ENCODE measurements at regions not wholly inside any gene's neighbourhood (a gene's known extent, or its start where the extent isn't known, plus 50 kb on each side); places are given as distances from the start of the nearest gene placed in this dataset.

DNA sequence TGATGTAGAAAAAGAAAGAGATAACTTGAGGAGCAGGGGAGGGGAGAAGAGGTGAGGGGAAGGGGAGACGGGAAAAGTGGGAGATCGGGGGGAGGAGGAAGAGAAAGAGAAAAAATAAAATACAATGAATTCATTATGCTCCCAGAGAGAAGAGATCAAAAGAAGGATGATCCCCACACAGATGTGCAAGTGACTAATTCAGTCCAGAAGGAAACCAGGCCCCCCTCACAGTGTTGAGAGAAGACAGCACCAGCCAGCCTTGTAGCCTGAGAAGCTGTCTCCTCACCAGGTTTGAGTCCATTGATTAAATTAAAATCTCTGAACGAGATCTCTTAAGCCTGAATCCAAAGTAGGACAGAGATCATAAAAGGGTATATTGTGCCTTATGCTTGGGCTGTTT is 333.7 kb upstream of the NBEA start:
- peaks cover 6 to 8% of the 10 kb centered on the region in 2 donors for H3K9me3 Mint-ChIP-seq
- DNase-seq = no peak
- no peak for ATAC-seq (replicated peaks)

DNA sequence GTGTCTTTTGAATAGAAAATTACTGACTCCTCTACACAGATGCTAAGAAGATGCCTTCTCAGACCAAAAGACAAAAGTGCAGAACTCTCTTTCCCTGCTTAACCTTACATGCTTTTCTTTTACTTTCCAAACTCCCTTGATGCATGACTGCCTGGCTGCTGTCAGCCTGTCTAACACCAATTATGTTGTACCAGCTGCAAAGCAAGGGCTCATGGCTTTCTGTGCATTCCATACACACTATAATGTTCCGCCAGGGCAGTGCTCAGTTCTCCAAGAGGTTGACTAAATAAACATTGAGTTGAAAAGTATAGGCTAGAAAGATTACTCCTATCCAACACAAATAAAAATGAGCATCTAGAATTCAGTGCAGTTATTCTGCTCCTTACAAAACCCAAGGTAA is 330.4 kb upstream of the NBEA start:
- Mint-ChIP-seq H3K27ac (no peak overlapping the region), H3K9me3 (peaks cover 3 to 10% of the 10 kb centered on the region in 2 donors), H3K4me3 (no peak overlapping the region), H3K36me3 (ENCODE audit: insufficient read depth) (no peaks in the 10 kb centered on the region), H3K27me3 (no peaks in the 10 kb centered on the region), H3K4me1 (ENCODE audit: low read depth in 2 of 2) (no peaks in the 10 kb centered on the region)
- no peak for ATAC-seq (replicated peaks)
- no peak for DNase-seq

More for the DNA sequence above, 333.7 kb upstream of the NBEA start:
- H3K36me3 Mint-ChIP-seq (ENCODE audit: insufficient read depth) = no peaks in the 10 kb centered on the region
- H3K27ac Mint-ChIP-seq = no peak overlapping the region
- no peaks in the 10 kb centered on the region for H3K4me1 Mint-ChIP-seq (ENCODE audit: low read depth in 2 of 2)
- H3K4me3 Mint-ChIP-seq = no peak overlapping the region
- no peaks in the 10 kb centered on the region for H3K27me3 Mint-ChIP-seq

DNA sequence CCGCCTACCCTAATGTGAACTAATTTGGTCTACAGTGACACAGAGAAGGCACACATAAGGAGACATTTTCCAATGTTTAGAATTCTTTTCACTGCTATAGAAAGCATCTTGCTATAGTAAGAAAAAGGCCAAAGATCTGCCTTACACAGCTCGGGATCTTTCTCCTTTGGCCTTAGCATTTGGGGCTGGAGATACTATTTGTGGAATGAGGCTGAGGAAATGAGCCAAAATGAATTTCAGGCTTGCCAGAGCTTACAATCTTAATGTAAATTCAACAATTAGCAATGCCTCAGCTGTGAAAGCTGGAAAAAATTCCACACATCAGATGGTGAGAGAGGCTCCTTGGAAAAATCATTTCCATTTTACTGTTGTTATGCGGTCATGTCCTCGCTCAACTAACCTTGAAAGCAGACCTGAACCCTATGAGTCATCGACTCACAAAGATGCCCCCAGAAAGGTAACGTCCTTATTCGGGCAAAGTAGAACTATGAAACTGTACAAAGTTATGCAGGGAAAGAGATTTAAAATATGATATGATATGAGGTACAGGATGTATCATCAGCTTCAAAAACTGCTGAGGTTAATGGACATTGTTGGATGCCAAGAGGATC is 324.5 kb upstream of the NBEA start:
- Mint-ChIP-seq H3K27ac (no peak overlapping the region), H3K36me3 (ENCODE audit: insufficient read depth) (no peaks in the 10 kb centered on the region), H3K4me3 (no peak overlapping the region), H3K4me1 (ENCODE audit: low read depth in 2 of 2) (no peaks in the 10 kb centered on the region), H3K27me3 (no peaks in the 10 kb centered on the region), H3K9me3 (peaks cover 0 to 11% of the 10 kb centered on the region in 2 donors)
- DNase-seq (no peak), ATAC-seq (replicated peaks) (no peak)

DNA sequence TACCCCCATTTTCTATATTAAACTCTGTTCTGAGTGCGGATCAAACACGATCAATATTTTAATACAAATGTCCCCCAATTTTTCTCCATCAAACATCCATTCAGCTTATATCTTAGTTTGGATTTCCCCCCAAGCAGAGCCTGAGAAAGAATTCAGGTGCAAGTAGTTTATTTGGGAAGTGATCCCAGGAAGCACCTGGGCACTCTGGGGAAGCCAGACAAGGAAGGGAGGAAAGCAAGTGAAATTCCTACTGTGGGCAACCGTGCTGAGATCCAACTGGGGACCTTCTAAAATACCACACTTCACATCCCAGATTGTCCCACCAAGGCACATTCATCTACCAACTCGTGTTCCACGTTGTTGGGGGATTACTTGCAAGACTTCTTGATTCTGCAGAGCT is 323.4 kb upstream of the NBEA start:
- no peaks in the 10 kb centered on the region for H3K27me3 Mint-ChIP-seq
- no peak for ATAC-seq (replicated peaks)
- H3K36me3 Mint-ChIP-seq (ENCODE audit: insufficient read depth) = no peaks in the 10 kb centered on the region
- peaks cover 0 to 10% of the 10 kb centered on the region in 2 donors for H3K9me3 Mint-ChIP-seq
- no peaks in the 10 kb centered on the region for H3K4me1 Mint-ChIP-seq (ENCODE audit: low read depth in 2 of 2)
- H3K27ac Mint-ChIP-seq = no peak overlapping the region
- DNase-seq = no peak
- H3K4me3 Mint-ChIP-seq = no peak overlapping the region

DNA sequence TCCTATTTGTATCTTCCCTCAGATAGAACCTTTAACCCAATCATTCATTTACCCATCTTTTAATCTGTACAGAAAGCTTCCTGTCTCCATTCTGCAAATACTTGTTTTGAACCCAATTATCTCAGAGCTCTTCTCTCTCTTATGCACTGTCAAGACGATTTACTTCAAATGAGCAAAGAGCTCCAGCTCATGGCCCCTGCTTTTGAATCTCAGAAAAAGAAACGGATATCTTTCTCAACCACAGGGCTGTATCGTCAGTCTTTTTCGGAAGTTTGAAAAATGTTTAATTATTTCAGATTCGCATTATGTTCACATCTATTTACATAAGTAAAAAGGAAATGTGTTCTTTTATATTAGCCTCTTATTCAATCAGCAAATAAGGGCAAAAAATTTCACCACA is 322.7 kb upstream of the NBEA start:
- Mint-ChIP-seq H3K27ac (no peak overlapping the region), H3K36me3 (ENCODE audit: insufficient read depth) (no peaks in the 10 kb centered on the region), H3K27me3 (no peaks in the 10 kb centered on the region), H3K4me1 (ENCODE audit: low read depth in 2 of 2) (no peaks in the 10 kb centered on the region), H3K4me3 (no peak overlapping the region), H3K9me3 (peaks cover 0 to 10% of the 10 kb centered on the region in 2 donors)
- DNase-seq (no peak), ATAC-seq (replicated peaks) (no peak)

DNA sequence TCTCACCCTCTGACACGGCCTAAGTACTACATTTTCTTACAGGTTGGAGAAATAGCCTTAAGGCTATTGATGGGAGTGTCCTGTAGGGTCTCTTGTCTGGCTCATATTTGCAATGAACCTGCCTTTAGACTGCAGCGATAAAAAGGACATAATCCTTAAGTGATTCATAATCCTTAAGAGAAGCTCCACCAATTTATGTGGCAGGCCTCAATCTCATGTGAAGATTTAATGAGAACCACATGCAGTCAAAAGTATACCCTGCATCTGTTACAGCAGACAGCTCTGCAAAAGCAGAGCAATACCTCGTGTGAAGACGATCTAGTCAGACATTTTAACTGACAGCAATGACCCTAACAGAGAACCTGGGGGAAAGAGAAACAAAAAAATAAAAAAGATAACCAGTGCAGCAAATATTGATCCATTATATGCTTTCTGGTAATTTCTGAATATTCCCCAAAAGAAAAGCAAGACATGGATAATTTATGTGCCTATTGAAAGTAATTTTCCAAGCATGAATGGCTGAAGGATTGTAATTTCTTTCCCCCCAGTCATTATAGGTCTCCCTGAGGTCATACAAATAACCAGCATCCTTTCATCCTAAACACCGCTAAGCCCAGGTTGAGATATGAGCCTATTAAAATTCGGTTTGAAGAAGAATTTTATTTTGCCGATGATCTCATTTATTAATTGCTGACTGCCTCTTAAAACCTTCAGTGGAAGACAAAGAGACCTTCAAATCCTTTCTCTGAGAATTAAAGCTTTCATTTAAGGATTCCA is 321.8 kb upstream of the NBEA start:
- no peaks in the 10 kb centered on the region for H3K4me1 Mint-ChIP-seq (ENCODE audit: low read depth in 2 of 2)
- H3K9me3 Mint-ChIP-seq = peaks cover 0 to 6% of the 10 kb centered on the region in 2 donors
- no peaks in the 10 kb centered on the region for H3K27me3 Mint-ChIP-seq
- no peaks in the 10 kb centered on the region for H3K36me3 Mint-ChIP-seq (ENCODE audit: insufficient read depth)
- H3K4me3 Mint-ChIP-seq = no peak overlapping the region
- ATAC-seq (replicated peaks) (no peak), DNase-seq (no peak)
- H3K27ac Mint-ChIP-seq = no peak overlapping the region

DNA sequence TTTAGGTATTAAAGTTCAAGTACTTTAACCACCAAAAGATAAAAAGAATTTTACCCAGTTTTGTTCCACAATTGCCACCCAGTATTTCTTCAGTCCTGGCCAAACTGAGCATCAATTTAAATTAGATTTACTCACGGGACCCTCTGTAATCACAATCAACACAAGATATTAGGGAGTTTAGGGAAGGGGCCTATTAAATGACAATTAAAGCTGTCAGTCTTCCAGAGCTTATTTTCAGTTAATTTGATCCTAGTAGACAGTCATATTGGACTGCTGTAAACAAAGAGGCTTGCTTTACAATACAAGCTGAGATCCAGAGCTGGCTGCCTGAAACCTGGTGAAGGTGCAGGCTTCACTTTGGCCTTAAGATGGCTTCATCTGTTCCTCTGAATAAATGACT is 321.2 kb upstream of the NBEA start:
- H3K27ac Mint-ChIP-seq = no peak overlapping the region
- H3K4me1 Mint-ChIP-seq (ENCODE audit: low read depth in 2 of 2) = no peaks in the 10 kb centered on the region
- peaks cover 0 to 6% of the 10 kb centered on the region in 2 donors for H3K9me3 Mint-ChIP-seq
- ATAC-seq (replicated peaks) = no peak
- no peak overlapping the region for H3K4me3 Mint-ChIP-seq
- H3K36me3 Mint-ChIP-seq (ENCODE audit: insufficient read depth) = no peaks in the 10 kb centered on the region
- no peak for DNase-seq
- H3K27me3 Mint-ChIP-seq = no peaks in the 10 kb centered on the region

DNA sequence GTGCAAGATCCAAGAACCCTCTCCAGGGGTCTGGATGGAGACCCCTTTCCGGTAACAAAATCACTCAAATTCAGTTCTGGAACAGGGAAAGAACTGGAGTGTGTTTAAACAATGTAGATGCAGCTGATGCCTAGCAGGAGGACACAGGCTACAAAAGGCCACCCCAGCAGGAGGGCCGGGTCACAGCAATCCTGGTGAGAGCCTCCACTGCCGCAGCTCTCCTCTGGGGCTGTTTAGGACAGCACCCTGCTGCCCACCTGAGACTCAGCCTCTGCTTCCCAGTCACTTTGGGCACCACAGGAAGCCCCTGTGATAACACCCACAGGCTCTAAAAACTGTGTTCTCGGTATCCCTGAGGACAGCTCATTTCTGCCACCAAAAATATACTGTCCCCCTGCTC is 318.7 kb upstream of the NBEA start:
- no peak for DNase-seq
- H3K4me3 Mint-ChIP-seq = no peak overlapping the region

DNA sequence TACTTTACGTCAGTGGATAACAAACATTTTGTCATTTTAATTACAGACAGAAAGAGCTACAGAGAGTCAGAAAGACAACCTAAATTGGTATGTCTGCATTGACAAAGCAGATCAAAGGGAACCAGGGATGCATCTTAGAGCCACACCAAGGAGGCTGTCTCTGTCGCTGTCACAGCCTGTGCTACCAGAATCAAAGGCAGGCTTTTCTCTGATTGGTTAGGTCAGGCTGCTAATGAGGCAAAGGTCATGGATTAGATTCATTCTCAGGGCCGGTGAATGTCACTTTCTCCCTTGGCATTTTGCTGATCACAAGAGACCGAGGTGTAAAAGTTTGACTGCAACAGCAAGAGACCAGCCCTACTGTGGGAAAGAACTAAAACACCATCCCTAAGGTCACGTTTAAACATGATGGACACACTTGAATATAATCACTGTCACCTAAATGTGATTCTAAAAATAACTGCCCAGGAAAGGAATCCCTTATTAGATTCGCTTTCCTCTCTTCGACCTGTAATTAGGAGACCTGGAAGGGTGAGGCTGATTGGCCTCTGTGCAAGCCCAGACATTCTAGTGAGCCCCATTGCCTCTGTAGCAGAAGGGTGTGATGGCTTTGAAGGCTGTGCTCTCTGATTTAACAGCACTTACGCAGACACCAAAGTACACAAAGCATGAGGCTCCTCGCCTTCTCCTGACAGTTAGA is 314.4 kb upstream of the NBEA start:
- DNase-seq (no peak), ATAC-seq (replicated peaks) (no peak)
- Mint-ChIP-seq H3K36me3 (ENCODE audit: insufficient read depth) (no peaks in the 10 kb centered on the region), H3K27ac (no peak overlapping the region), H3K4me3 (no peak overlapping the region), H3K27me3 (no peaks in the 10 kb centered on the region), H3K9me3 (peaks cover 0 to 2% of the 10 kb centered on the region in 2 donors), H3K4me1 (ENCODE audit: low read depth in 2 of 2) (no peaks in the 10 kb centered on the region)

More for the DNA sequence above, 318.7 kb upstream of the NBEA start:
- H3K36me3 Mint-ChIP-seq (ENCODE audit: insufficient read depth) = no peaks in the 10 kb centered on the region
- H3K9me3 Mint-ChIP-seq = peaks cover 0 to 6% of the 10 kb centered on the region in 2 donors
- H3K27me3 Mint-ChIP-seq = no peaks in the 10 kb centered on the region
- ATAC-seq (replicated peaks) = no peak
- no peaks in the 10 kb centered on the region for H3K4me1 Mint-ChIP-seq (ENCODE audit: low read depth in 2 of 2)
- no peak overlapping the region for H3K27ac Mint-ChIP-seq

DNA sequence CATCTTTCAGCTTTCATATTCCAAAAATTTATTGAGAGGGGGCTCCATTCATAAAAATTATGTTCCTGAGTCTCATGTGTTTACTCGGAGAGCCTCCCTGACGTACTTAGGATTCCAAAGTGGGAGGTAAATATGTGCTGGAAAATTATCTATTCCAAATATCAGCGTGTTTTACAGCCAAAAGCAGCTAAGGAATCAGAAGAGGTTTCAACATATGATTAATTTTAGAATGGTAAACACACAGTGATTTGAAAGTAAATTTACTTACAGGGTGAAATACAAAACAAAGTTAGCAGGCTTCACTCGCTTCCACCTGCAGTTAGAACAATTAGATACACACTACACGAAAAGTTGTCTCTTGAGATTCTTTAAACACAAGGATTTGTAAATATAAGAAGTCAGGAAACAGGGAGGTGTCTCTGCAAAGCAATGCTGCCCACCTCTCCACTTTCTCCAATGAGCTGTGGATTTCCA is 313.8 kb upstream of the NBEA start:
- Mint-ChIP-seq H3K27me3 (no peaks in the 10 kb centered on the region), H3K9me3 (peaks cover 0 to 2% of the 10 kb centered on the region in 2 donors), H3K4me3 (no peak overlapping the region), H3K4me1 (ENCODE audit: low read depth in 2 of 2) (no peaks in the 10 kb centered on the region), H3K27ac (no peak overlapping the region), H3K36me3 (ENCODE audit: insufficient read depth) (no peaks in the 10 kb centered on the region)
- DNase-seq (no peak), ATAC-seq (replicated peaks) (no peak)

DNA sequence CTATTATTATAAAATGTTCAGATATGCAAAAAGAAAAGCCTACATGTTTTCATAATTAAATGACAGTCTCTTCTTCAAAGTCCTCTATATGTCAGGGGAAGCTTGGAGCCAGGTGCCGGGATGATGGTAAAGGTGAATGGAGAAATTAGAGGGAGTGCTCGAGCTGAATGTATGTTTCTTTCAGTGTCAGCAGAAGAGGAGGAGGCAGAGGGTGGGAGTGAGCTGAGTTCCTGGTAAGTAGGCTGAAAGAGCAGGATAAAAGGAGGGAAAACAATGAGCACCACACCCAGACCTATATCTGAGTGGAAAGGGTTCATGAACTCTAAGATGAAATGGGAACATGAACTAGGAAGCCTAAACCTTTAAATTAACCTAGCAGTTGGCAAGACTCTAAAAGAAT is 307.6 kb upstream of the NBEA start:
- Mint-ChIP-seq H3K27ac (no peak overlapping the region), H3K27me3 (no peaks in the 10 kb centered on the region), H3K36me3 (ENCODE audit: insufficient read depth) (no peaks in the 10 kb centered on the region), H3K4me1 (ENCODE audit: low read depth in 2 of 2) (no peaks in the 10 kb centered on the region), H3K9me3 (peaks cover 5 to 15% of the 10 kb centered on the region in 2 donors), H3K4me3 (no peak overlapping the region)
- ATAC-seq (replicated peaks) = no peak
- DNase-seq = no peak

DNA sequence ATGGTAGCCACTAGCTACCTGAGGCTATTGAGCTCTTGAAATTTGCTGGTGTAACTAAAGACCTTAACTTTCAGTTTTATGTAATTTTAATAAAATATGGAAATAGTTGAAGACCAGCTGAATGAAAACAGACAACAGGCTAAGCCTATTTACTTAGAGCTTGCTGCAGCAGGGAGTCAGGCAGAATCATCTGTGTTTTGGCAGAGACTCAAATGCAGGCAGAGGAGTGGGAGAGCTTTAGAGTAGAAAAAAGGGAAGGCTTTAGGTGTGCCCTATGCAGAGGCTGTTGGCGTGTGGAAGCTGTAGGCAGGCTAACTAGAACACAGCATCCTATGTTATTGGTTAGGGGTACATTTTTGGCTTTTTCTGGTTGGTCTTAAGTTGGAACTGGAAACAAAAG is 304.9 kb upstream of the NBEA start:
- Mint-ChIP-seq H3K9me3 (peaks cover 5 to 15% of the 10 kb centered on the region in 2 donors), H3K36me3 (ENCODE audit: insufficient read depth) (no peaks in the 10 kb centered on the region), H3K4me3 (no peak overlapping the region), H3K27me3 (no peaks in the 10 kb centered on the region), H3K27ac (no peak overlapping the region), H3K4me1 (ENCODE audit: low read depth in 2 of 2) (no peaks in the 10 kb centered on the region)
- no peak for ATAC-seq (replicated peaks)
- DNase-seq = no peak

DNA sequence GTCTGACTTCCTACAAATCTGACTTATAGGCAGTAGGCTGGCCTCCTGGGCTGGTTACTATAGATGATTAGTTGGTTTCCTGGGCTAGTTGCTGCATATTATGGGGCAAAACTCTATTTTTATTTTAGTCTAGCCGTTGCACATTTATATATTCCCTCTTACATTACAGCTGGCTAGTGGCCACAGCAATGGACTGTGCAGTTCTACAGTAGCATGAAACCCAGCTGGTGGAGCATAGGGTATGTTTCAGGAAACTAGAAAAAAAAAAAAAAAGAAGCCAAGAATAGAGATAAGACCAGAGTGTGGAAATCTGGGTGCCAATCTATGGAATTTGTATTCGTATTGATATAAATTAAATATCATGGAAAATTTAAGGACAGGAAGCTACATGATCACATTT is 304.4 kb upstream of the NBEA start:
- no peak overlapping the region for H3K27ac Mint-ChIP-seq
- no peak for ATAC-seq (replicated peaks)

DNA sequence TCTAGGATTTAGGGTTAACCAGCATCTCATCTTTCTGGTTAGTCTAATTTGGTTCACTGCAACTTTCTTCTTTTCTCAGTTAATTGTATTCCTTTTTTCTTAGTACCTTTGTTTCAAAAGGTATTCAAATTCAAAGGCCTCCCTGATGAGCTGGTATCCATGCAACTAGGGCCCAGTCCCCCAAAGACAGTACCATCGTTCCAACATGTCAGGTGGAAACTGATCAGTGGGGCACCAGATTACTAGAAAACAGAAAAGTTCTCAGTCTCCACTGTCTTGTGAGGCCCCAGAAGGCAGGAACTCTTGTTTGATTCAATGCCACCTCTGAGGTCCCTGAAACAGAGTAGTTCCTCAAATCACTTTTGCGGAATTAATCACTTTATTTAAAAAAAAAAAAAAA is 303.2 kb upstream of the NBEA start:
- H3K9me3 Mint-ChIP-seq = peaks cover 5 to 15% of the 10 kb centered on the region in 2 donors
- no peaks in the 10 kb centered on the region for H3K36me3 Mint-ChIP-seq (ENCODE audit: insufficient read depth)
- no peaks in the 10 kb centered on the region for H3K27me3 Mint-ChIP-seq
- DNase-seq (no peak), ATAC-seq (replicated peaks) (no peak)
- H3K4me1 Mint-ChIP-seq (ENCODE audit: low read depth in 2 of 2) = no peaks in the 10 kb centered on the region
- no peak overlapping the region for H3K4me3 Mint-ChIP-seq
- H3K27ac Mint-ChIP-seq = no peak overlapping the region

More for the DNA sequence above, 304.4 kb upstream of the NBEA start:
- Mint-ChIP-seq H3K27me3 (no peaks in the 10 kb centered on the region), H3K9me3 (peaks cover 5 to 15% of the 10 kb centered on the region in 2 donors), H3K4me3 (no peak overlapping the region), H3K4me1 (ENCODE audit: low read depth in 2 of 2) (no peaks in the 10 kb centered on the region), H3K36me3 (ENCODE audit: insufficient read depth) (no peaks in the 10 kb centered on the region)
- DNase-seq = no peak

All from effector memory CD8-positive, alpha-beta T cell (primary cell).